Activated T-cell treated with anti-CD3 and anti-CD28 coated beads for 48 hours (primary cell): ENCODE measurements at regions not wholly inside any gene's neighbourhood (a gene's known extent, or its start where the extent isn't known, plus 50 kb on each side); places are given as distances from the start of the nearest gene placed in this dataset.
"Not testable (repeated sequence)": the region's sequence is repeated elsewhere in the genome, so short reads cannot be mapped to it uniquely, and the experiment has no call there.

ENCODE experiments used
- DNase-seq: peaks from one replicate; pipeline ENCODE4 v3.0.0-alpha.2; 2020; ENCODE audit warnings: low read depth

DNA sequence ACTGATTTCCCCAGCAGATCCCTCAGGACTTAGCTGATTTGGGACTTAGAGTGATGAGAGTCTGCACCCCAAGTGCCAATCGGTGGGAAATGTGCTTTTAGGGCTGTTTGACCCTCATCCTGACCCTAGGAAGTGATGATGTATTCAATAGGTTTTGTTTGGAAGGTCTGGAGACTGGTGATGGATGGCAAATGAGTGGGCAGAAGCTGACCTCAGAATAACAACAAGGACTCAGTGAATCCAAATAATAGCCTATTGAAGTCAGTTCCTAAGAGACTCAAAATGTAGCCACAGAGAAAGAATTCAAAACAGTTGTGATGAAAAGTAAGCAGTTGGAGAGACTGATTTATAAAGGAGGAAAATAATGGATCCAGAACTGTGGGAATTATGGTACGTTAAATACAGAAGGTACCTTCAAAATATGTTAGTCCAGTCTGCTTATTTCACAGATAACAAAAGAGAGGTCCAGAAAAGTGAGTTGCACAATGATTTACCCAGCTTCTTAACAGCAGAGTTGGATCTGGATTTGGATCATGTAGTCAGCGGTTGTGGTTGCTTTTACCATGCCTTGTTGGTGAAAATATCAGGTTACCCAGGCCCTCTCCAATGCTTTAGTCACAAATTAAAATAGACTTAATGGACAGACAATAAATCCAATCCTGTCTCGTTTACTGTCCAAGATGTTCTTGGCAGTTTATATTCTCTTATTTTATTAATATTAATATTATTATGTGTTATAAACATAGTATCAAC lies 123.0 kb upstream of the PTBP2 start:
- DNase-seq: no peak

DNA sequence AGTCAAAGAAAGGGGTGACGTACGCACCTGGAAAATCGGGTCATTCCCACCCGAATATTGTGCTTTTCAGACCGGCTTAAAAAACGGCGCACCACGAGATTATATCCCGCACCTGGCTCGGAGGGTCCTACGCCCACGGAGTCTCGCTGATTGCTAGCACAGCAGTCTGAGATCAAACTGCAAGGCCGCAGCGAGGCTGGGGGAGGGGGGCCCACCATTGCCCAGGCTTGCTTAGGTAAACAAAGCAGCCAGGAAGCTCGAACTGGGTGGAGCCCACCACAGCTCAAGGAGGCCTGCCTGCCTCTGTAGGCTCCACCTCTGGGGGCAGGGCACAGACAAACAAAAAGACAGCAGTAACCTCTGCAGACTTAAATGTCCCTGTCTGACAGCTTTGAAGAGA lies 117.0 kb upstream of the PTBP2 start:
- not testable (repeated sequence) for DNase-seq

GRCh38 chr1:96617375-96617774 lies 104.2 kb upstream of the PTBP2 start:
- DNase-seq: not testable (repeated sequence)

GRCh38 chr1:96632045-96632664 lies 89.4 kb upstream of the PTBP2 start:
- no peak for DNase-seq

- no peak for DNase-seq
Observed at GRCh38 chr1:96633695-96634094, 87.9 kb upstream of the PTBP2 start.

GRCh38 chr1:96634883-96635282 lies 86.7 kb upstream of the PTBP2 start:
- DNase-seq: no peak

GRCh38 chr1:96641282-96641681 lies 80.3 kb upstream of the PTBP2 start:
- DNase-seq: no peak

- DNase-seq: no peak
Observed at GRCh38 chr1:96643519-96643918, 78.1 kb upstream of the PTBP2 start.

DNA sequence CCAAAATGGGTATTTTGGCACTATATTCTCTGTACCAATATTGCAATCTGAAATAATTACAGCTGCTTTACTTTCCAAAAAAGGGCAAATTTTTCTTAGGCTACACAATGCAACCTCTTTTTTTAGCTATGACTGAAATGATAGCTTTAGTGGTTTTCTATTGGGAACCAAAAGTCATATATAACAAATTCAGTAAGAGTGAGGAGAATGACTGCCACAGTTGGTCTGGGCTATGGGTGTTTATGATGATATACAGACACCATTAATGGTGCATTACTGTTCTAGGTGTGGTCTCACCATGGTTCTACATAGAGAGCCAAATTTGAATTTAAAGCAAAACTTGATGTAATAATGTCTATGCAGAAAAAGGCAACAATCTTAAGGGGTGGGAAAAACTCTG lies 72.3 kb upstream of the PTBP2 start:
- no peak for DNase-seq

DNA sequence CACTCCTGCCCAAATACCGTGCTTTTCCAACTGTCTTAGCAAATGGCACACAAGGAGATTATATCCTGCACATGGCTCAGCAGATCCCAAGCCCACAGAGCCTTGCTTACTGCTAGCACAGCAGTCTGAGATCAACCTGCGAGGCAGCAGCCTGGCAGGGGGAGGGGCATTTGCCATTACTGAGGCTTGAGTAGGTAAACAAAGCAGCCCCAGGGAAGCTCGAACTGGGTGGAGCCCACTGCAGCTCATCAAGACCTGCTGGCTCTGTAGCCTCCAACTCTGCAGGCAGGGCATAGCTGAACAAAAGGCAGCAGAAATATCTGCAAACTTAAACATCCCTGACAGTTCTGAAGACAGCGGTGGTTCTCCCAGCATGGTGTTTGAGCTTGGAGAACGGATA lies 70.1 kb upstream of the PTBP2 start:
- DNase-seq: no peak

GRCh38 chr1:96660051-96660450 lies 61.5 kb upstream of the PTBP2 start:
- DNase-seq: no peak

- DNase-seq: no peak
Observed at GRCh38 chr1:96660503-96660902, 61.1 kb upstream of the PTBP2 start.
